Tibial nerve (tissue), 4 donors: ENCODE measurements at regions not wholly inside any gene's neighbourhood (a gene's known extent, or its start where the extent isn't known, plus 50 kb on each side); places are given as distances from the start of the nearest gene placed in this dataset.

ENCODE experiments used
- DNase-seq, 2 donors: peaks; one replicate each; pipeline ENCODE4 v3.0.0-alpha.2; 2019; ENCODE audit warnings: low spot score in 2 of 2
- H3K27ac ChIP-seq, 4 donors: fragments of 200-600 bp; sonication (generic) in 3 of 4; one replicate each; pipeline ENCODE4 v1.5.1; 2017 to 2019; ENCODE audit warnings: mild to moderate bottlenecking in 1 of 4
- H3K27me3 ChIP-seq, 2 donors: fragments of 200-600 bp; sonication (generic) in 1 of 2; one replicate each; pipeline versions ENCODE4 v1.5.1 to v1.6.0; 2017 to 2019
- H3K36me3 ChIP-seq, 3 donors: fragments of 200-600 bp; sonication (generic); one replicate each; pipeline ENCODE4 v1.5.1; 2018 to 2019
- H3K4me1 ChIP-seq, 4 donors: fragments of 200-600 bp; sonication (generic) in 3 of 4; one replicate each; pipeline ENCODE4 v1.5.1; 2017 to 2019
- H3K4me3 ChIP-seq, 4 donors: fragments of 200-600 bp; sonication (generic) in 3 of 4; one replicate each; pipeline ENCODE4 v1.5.1; 2017 to 2019; ENCODE audit warnings: mild to moderate bottlenecking in 1 of 4, moderate library complexity in 1 of 4
- H3K9me3 ChIP-seq, 4 donors: fragments of 200-600 bp; sonication (generic) in 3 of 4; one replicate each; pipeline ENCODE4 v1.5.1; 2017 to 2019
- EP300 ChIP-seq, 2 donors: sonication (generic); formaldehyde crosslinking; IDR thresholded peaks; one replicate each; pipeline ENCODE4 v1.6.1; 2017; ENCODE audit warnings: antibody characterized with exemption in 2 of 2, mild to moderate bottlenecking in 1 of 2
- POLR2A ChIP-seq, 2 donors: fragments of 450-650 bp; IDR thresholded peaks; one replicate each; pipeline ENCODE4 v1.6.1; 2017; ENCODE audit warnings: antibody characterized with exemption in 2 of 2, mild to moderate bottlenecking in 2 of 2, moderate library complexity in 2 of 2
- WGBS, 2 donors: methylation state at CpG; one replicate each; pipeline ENCODE4 v1.1.5; 2018; 5-methylcytosine and 5-hydroxymethylcytosine counted together
- TF ChIP-seq, protein P1 (sequence below), 5 experiments: fragments of 200-600 bp in 3 of 5; fragments of 450-650 bp in 2 of 5; sonication (generic) in 3 of 5; IDR thresholded peaks; one replicate each; pipeline ENCODE4 v1.5.1; 2016 to 2019; ENCODE audit warnings: antibody characterized with exemption in 5 of 5, mild to moderate bottlenecking in 3 of 5, moderate library complexity in 2 of 5

DNA sequence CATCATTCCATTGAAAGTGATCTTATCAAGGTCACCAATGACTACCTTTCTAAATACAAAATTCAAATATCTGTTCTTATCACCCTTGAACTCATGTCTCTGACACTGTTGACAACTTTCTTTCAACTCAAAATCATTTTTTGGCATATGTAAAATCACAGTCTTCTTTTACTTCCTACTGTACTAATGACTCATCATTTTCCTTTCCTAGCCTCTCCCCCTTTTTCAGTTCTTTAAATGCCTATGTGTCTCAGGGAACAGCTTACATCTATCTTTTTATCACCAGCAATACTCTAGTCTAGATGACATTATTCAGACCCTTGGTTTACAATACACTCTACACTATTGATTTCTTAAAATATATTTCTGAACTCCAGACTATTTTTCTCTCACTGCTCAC lies 2220.7 kb upstream of the RAG2 start:
- TF ChIP-seq, protein P1, sequence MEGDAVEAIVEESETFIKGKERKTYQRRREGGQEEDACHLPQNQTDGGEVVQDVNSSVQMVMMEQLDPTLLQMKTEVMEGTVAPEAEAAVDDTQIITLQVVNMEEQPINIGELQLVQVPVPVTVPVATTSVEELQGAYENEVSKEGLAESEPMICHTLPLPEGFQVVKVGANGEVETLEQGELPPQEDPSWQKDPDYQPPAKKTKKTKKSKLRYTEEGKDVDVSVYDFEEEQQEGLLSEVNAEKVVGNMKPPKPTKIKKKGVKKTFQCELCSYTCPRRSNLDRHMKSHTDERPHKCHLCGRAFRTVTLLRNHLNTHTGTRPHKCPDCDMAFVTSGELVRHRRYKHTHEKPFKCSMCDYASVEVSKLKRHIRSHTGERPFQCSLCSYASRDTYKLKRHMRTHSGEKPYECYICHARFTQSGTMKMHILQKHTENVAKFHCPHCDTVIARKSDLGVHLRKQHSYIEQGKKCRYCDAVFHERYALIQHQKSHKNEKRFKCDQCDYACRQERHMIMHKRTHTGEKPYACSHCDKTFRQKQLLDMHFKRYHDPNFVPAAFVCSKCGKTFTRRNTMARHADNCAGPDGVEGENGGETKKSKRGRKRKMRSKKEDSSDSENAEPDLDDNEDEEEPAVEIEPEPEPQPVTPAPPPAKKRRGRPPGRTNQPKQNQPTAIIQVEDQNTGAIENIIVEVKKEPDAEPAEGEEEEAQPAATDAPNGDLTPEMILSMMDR (IDR thresholded peaks at IDR 0.05): no peak
- no peak for TF ChIP-seq POLR2A (IDR thresholded peaks at IDR 0.05)
- no peak for TF ChIP-seq EP300 (IDR thresholded peaks at IDR 0.05)
- H3K9me3 ChIP-seq: peaks cover 0 to 3% (median 0%) of the 10 kb centered on the region in 4 donors
- H3K27ac ChIP-seq: no peak overlapping the region
- DNase-seq: no peak
- H3K4me1 ChIP-seq: no peaks in the 10 kb centered on the region
- no peaks in the 10 kb centered on the region for H3K27me3 ChIP-seq
- no peak overlapping the region for H3K4me3 ChIP-seq
- H3K36me3 ChIP-seq: no peaks in the 10 kb centered on the region

DNA sequence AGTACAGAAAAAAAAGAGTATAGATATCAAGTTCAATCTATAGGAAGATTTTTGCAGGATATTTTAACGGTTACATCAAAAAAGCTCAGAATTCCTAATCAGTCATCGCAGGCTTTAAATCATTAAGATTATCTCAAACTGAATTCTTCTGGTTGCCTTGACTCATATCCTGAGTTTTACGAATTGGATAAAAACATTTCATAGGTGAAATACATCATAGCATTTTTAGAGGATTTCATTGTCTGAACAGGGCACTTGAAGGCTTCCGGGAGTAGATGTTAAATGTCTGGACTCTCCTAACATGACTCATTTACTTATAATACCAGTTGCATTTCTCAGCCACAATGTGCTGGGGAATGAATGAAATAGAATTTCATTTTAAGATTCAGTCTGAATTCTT lies 2216.6 kb upstream of the RAG2 start:
- 91 to 94% methylated on average over 4 of the region's 4 CpGs for WGBS, 2 donors
- H3K27me3 ChIP-seq: no peaks in the 10 kb centered on the region
- TF ChIP-seq, protein P1 (IDR thresholded peaks at IDR 0.05): no peak
- TF ChIP-seq EP300 (IDR thresholded peaks at IDR 0.05): no peak
- no peak for TF ChIP-seq POLR2A (IDR thresholded peaks at IDR 0.05)
- no peak for DNase-seq
- no peak overlapping the region for H3K27ac ChIP-seq
- H3K4me3 ChIP-seq: no peak overlapping the region
- peaks cover 0 to 12% (median 0%) of the 10 kb centered on the region in 4 donors for H3K9me3 ChIP-seq
- no peaks in the 10 kb centered on the region for H3K4me1 ChIP-seq
- H3K36me3 ChIP-seq: no peaks in the 10 kb centered on the region

DNA sequence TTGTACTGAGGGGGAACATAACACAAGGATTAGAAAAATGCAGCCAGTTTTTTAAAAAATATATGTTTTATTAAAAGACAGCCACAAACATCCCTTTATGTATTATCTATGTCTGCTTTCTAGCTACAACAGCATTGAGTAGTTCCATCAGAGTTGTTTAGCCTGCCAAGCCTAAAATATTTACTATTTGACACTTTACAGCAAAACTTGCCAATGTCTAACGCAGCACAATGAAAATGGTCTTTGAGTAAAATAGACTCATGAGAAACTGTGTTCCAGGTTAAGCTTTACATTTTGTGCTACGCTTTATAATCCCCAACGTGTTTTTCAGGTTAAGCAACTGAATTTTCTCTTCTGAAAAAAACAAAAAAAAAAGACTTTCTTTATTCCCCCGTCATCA lies 2211.5 kb upstream of the RAG2 start:
- Histone ChIP-seq H3K9me3 (peaks cover 0 to 12% (median 0%) of the 10 kb centered on the region in 4 donors), H3K27me3 (no peaks in the 10 kb centered on the region), H3K4me1 (no peaks in the 10 kb centered on the region), H3K4me3 (no peak overlapping the region), H3K27ac (no peak overlapping the region), H3K36me3 (no peaks in the 10 kb centered on the region)
- no peak for DNase-seq
- TF ChIP-seq EP300 (IDR thresholded peaks at IDR 0.05) (no peak), POLR2A (IDR thresholded peaks at IDR 0.05) (no peak)
- TF ChIP-seq, protein P1 (IDR thresholded peaks at IDR 0.05): no peak
- WGBS, 2 donors: 75% methylated on average over 4 of the region's 4 CpGs

DNA sequence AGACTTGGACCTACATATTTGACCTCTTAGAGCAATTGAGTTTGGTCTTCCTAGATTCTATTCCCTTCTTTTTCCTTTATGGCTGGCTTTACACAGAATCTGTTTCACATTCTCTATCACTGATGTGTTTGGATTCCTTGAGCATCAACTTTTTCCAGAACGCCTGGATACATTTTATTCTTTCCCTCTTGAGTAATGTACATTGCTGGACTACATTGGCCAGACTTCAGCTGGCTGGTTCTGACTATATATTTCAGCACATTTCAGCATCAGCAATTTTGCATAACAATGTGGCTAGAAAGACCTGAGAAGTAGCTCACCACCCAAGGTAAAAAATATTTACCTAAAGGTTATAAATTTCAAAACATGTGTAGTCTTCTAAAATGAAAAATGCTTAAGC lies 2198.2 kb upstream of the RAG2 start:
- no peak for TF ChIP-seq EP300 (IDR thresholded peaks at IDR 0.05)
- TF ChIP-seq, protein P1 (IDR thresholded peaks at IDR 0.05): no peak
- no peak for TF ChIP-seq POLR2A (IDR thresholded peaks at IDR 0.05)
- no peak overlapping the region for H3K27ac ChIP-seq
- H3K9me3 ChIP-seq: no peaks in the 10 kb centered on the region
- WGBS, 2 donors: 51 to 56% methylated on average over 1 of the region's 1 CpG
- no peak for DNase-seq
- no peaks in the 10 kb centered on the region for H3K27me3 ChIP-seq
- no peak overlapping the region for H3K4me3 ChIP-seq
- no peaks in the 10 kb centered on the region for H3K4me1 ChIP-seq
- no peaks in the 10 kb centered on the region for H3K36me3 ChIP-seq

DNA sequence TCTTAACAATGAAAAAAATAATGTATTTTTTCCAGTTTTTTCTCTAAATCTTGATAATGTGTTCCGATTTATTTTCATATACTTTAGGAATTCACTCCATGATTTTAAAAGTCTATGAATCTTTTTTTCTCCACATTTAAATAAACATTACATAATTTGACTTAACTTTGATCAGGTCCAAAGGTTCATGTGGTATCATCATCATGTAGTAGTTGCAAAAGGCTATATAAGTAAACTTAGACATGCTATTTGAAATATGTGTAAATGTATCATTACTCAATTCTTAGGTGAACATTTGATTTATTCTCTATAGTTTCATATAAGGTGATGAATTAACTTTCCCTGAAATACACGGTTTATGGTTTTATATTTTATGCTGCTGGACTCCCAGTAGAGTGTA lies 2197.0 kb upstream of the RAG2 start:
- no peak for DNase-seq
- TF ChIP-seq, protein P1 (IDR thresholded peaks at IDR 0.05): no peak
- TF ChIP-seq POLR2A (IDR thresholded peaks at IDR 0.05): no peak
- no peak for TF ChIP-seq EP300 (IDR thresholded peaks at IDR 0.05)
- Histone ChIP-seq H3K4me3 (no peak overlapping the region), H3K27me3 (no peaks in the 10 kb centered on the region), H3K4me1 (no peaks in the 10 kb centered on the region), H3K36me3 (no peaks in the 10 kb centered on the region), H3K9me3 (no peaks in the 10 kb centered on the region), H3K27ac (no peak overlapping the region)
- 74 to 80% methylated on average over 2 of the region's 2 CpGs for WGBS, 2 donors
